RWPE2 (cell line): ENCODE measurements at regions not wholly inside any gene's neighbourhood (a gene's known extent, or its start where the extent isn't known, plus 50 kb on each side); places are given as distances from the start of the nearest gene placed in this dataset.

ENCODE experiments used
- ATAC-seq: fragments of 200-7000 bp; cut with Tn5 transposase; 3 replicates; pipeline ENCODE4 v1.9.1; 2021; ENCODE audit warnings: low read depth
- DNase-seq: peaks from one replicate; pipeline ENCODE4 v3.0.0-alpha.2; 2020; ENCODE audit warnings: low spot score
- H3K27ac ChIP-seq: fragments of 450-650 bp; 2 replicates; pipeline ENCODE4 v1.5.1; 2017; ENCODE audit warnings: mild to moderate bottlenecking; ENCODE audit not compliant: poor library complexity, severe bottlenecking
- H3K27me3 ChIP-seq: fragments of 250-450 bp; sonication (Bioruptor Pico); 2 replicates; pipeline ENCODE4 v1.5.1; 2021; ENCODE audit warnings: mild to moderate bottlenecking, moderate library complexity; ENCODE audit not compliant: insufficient read depth, poor library complexity, severe bottlenecking
- H3K36me3 ChIP-seq: fragments of 250-450 bp; sonication (Bioruptor Pico); 2 replicates; pipeline ENCODE4 v1.5.1; 2020; ENCODE audit warnings: low read depth, mild to moderate bottlenecking, moderate library complexity
- H3K4me1 ChIP-seq: fragments of 250-450 bp; sonication (Bioruptor Pico); 2 replicates; pipeline ENCODE4 v1.5.1; 2021; ENCODE audit warnings: mild to moderate bottlenecking, moderate library complexity; ENCODE audit not compliant: insufficient read depth, poor library complexity, severe bottlenecking
- H3K4me3 ChIP-seq: fragments of 250-450 bp; sonication (Bioruptor Pico); 2 replicates; pipeline ENCODE4 v1.5.1; 2021; ENCODE audit warnings: mild to moderate bottlenecking, moderate library complexity; ENCODE audit not compliant: severe bottlenecking
- H3K9me3 ChIP-seq: fragments of 250-450 bp; sonication (Bioruptor Pico); 2 replicates; pipeline ENCODE4 v1.5.1; 2021; ENCODE audit warnings: mild to moderate bottlenecking, moderate library complexity; ENCODE audit not compliant: severe bottlenecking
- TF ChIP-seq, protein P1 (sequence below): fragments of 450-650 bp; IDR thresholded peaks from one replicate; pipeline ENCODE4 v1.5.1; 2017; ENCODE audit warnings: mild to moderate bottlenecking, moderate library complexity; ENCODE audit not compliant: poor library complexity, severe bottlenecking

DNA sequence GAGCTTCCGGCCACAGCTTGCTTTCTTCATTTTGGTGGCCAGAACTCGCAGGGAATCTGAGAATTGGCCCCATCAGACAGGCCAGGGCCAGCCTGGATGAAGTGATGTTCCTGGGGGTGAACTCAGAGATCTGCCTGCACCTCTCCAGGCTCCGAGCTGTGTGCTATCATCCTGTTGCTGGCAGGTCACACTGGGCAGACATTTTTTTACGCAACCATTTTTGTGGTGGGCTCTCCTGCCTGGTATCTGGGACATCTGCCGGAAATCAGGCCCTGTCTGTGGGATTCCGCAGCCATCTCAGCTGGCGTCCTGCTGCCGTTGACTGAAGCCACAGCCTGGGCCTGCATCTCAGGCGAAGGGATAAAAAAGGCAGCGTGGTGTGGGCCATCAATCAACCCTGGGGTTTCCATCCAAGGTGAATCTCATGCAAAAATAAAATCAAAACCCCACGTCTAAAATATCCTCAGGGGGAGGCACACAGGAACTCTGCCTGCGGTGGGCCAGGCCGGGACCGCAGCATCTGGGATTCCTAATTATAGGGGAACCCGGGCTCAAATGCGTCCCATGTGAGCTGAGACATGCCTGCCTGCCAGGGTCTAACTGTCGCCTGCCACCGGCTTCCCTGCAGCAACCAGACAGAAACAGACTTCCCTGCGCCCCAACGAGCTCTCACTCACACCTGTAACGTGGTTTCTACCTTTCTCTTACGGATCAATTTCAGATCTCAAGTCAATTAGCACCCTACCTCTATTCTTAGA is 174.3 kb downstream of the SYK start:
- Histone ChIP-seq H3K27ac (no peak overlapping the region), H3K36me3 (no peaks in the 10 kb centered on the region), H3K4me1 (peaks cover 20% of the 10 kb centered on the region), H3K27me3 (no peaks in the 10 kb centered on the region), H3K9me3 (no peaks in the 10 kb centered on the region), H3K4me3 (no peak overlapping the region)
- ATAC-seq (no peak), DNase-seq (no peak)
- TF ChIP-seq, protein P1, sequence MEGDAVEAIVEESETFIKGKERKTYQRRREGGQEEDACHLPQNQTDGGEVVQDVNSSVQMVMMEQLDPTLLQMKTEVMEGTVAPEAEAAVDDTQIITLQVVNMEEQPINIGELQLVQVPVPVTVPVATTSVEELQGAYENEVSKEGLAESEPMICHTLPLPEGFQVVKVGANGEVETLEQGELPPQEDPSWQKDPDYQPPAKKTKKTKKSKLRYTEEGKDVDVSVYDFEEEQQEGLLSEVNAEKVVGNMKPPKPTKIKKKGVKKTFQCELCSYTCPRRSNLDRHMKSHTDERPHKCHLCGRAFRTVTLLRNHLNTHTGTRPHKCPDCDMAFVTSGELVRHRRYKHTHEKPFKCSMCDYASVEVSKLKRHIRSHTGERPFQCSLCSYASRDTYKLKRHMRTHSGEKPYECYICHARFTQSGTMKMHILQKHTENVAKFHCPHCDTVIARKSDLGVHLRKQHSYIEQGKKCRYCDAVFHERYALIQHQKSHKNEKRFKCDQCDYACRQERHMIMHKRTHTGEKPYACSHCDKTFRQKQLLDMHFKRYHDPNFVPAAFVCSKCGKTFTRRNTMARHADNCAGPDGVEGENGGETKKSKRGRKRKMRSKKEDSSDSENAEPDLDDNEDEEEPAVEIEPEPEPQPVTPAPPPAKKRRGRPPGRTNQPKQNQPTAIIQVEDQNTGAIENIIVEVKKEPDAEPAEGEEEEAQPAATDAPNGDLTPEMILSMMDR: no peak

DNA sequence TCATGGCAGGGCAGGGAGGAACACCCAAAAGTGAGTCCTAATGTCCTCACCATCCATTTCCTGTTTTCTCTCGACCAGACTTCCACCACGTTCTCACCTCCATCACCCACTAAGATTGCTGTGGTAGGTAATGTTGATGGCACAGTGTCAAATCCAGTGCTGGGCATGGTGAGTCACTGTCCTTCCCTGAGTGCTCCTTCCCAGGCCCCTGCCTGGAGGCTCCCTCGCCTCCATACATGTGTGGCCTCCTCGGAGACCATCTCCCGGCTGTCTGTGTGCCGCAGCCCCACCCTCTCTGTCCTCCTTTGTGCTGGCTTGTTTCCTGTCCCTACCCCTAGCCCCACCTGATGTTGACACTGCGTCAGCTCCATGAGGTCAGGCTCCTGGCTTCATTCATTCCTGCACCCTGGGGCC is 177.5 kb downstream of the SYK start:
- TF ChIP-seq, protein P1: no peak
- peaks cover 5% of the 10 kb centered on the region for H3K4me1 ChIP-seq
- no peak for DNase-seq
- no peak overlapping the region for H3K27ac ChIP-seq
- no peaks in the 10 kb centered on the region for H3K27me3 ChIP-seq
- H3K4me3 ChIP-seq: no peak overlapping the region
- no peaks in the 10 kb centered on the region for H3K36me3 ChIP-seq
- peak; percentile 61 for ATAC-seq
- no peaks in the 10 kb centered on the region for H3K9me3 ChIP-seq

DNA sequence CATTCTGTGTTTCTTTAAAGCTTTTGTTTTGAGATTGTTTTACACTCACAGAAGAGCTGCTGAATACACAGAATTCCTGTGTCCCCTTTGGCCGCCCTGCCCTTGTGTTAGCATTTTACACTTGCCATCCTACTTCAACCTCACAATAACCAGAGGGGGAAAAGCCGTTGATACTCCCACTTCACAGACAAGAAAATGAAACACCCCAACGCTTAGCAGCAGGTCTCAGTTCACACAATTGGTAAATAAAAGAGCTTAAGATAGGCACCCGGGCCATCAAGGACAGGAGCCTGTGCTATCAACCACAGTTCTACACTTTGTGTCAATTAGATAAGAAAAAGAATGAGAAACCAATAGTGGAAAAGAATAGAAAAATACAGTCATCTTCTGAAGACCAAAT is 178.0 kb downstream of the SYK start:
- TF ChIP-seq, protein P1: no peak
- Histone ChIP-seq H3K4me3 (no peak overlapping the region), H3K27ac (no peak overlapping the region), H3K4me1 (peaks cover 4% of the 10 kb centered on the region), H3K9me3 (no peaks in the 10 kb centered on the region), H3K27me3 (no peaks in the 10 kb centered on the region), H3K36me3 (no peaks in the 10 kb centered on the region)
- DNase-seq (no peak), ATAC-seq (no peak)

DNA sequence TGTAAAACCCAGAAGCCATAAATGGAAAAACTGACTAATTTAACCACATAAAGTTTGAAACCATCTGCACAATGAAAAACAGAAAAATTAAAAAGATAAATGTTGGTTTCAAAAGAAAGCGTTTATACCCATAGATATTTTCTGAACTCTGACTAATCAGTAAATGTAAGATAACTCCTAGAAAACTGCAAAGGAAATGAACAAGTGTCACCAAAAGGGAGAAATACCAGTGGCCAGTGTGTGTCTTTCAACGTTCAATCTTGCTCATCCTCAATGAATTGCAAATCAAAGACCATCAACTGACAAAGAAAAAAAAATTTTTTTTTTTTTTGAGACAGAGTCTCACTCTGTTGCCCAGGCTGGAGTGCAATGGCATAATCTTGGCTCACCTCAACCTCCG is 180.1 kb downstream of the SYK start:
- Histone ChIP-seq H3K27me3 (no peaks in the 10 kb centered on the region), H3K27ac (no peak overlapping the region), H3K9me3 (no peaks in the 10 kb centered on the region), H3K4me1 (peaks cover 15% of the 10 kb centered on the region), H3K4me3 (no peak overlapping the region), H3K36me3 (no peaks in the 10 kb centered on the region)
- no peak for ATAC-seq
- TF ChIP-seq, protein P1: no peak
- DNase-seq: no peak

DNA sequence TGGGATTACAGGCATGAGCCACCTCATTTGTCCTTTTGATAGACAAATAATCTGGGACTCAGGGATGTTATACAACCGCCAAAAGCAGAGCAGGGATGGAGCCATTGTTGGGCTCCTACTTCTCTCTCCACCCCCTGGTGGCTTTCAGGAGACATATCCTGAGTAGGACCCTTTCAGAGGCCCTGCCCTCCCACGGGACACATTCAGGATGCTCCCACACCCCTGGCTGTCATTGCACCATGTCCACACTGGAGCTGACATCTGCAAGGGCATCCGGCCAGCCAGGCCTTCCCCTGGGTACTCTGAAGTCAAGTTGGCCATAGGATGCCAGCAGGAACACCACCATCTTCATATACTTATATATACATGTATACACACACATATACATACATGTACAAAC is 181.8 kb downstream of the SYK start:
- no peaks in the 10 kb centered on the region for H3K9me3 ChIP-seq
- H3K4me1 ChIP-seq: peaks cover 15% of the 10 kb centered on the region
- no peaks in the 10 kb centered on the region for H3K36me3 ChIP-seq
- H3K27ac ChIP-seq: no peak overlapping the region
- H3K27me3 ChIP-seq: no peaks in the 10 kb centered on the region
- DNase-seq: no peak
- ATAC-seq: no peak
- TF ChIP-seq, protein P1: no peak
- no peak overlapping the region for H3K4me3 ChIP-seq
